GM13977 (cell line): ENCODE measurements at regions not wholly inside any gene's neighbourhood (a gene's known extent, or its start where the extent isn't known, plus 50 kb on each side); places are given as distances from the start of the nearest gene placed in this dataset.
"Not testable (repeated sequence)": the region's sequence is repeated elsewhere in the genome, so short reads cannot be mapped to it uniquely, and the experiment has no call there.

Experiments used
- DNase-seq: peaks from one replicate; pipeline ENCODE4 v3.0.0; 2012; ENCODE audit warnings: low spot score
- in situ Hi-C: fragments of 300-500 bp; cut with MboI; formaldehyde crosslinking; loops from one replicate; pipeline ENCODE4 v1.12.0; 2022; ENCODE audit warnings: low sequenced_read_pairs, low pct_unique_long_range_greater_than_20kb, mixed read lengths, inconsistent platforms; ENCODE audit not compliant: unreplicated experiment
- TF ChIP-seq, protein P1 (sequence below): IDR thresholded peaks from 2 replicates; pipeline ENCODE4 v1.5.1; 2012; ENCODE audit warnings: mild to moderate bottlenecking, control low read depth; ENCODE audit not compliant: insufficient read depth; ENCODE audit errors: extremely low read depth, missing control alignments

DNA sequence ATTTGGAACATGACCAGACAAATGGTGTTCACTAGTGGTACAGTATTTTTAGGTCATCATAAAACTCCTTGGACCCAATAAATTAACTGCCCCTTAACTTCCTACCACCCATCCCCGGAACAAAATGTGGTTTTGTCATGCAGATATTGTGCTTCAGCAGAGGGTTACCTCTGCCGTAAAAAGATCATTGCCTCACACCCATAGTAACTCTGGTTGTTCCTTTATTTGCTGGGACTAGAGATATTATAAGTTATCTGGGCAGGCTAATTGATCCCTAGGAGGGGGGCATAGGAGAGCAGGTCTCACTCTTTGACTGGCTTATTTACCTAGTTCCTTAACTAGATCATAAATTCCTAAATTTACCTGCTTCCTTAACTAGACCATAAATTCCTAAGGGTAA lies 1343.9 kb upstream of the CHAC2 start:
- in situ Hi-C loops: no loop called here
- TF ChIP-seq, protein P1, sequence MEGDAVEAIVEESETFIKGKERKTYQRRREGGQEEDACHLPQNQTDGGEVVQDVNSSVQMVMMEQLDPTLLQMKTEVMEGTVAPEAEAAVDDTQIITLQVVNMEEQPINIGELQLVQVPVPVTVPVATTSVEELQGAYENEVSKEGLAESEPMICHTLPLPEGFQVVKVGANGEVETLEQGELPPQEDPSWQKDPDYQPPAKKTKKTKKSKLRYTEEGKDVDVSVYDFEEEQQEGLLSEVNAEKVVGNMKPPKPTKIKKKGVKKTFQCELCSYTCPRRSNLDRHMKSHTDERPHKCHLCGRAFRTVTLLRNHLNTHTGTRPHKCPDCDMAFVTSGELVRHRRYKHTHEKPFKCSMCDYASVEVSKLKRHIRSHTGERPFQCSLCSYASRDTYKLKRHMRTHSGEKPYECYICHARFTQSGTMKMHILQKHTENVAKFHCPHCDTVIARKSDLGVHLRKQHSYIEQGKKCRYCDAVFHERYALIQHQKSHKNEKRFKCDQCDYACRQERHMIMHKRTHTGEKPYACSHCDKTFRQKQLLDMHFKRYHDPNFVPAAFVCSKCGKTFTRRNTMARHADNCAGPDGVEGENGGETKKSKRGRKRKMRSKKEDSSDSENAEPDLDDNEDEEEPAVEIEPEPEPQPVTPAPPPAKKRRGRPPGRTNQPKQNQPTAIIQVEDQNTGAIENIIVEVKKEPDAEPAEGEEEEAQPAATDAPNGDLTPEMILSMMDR: no peak
- DNase-seq: no peak

- no peak for DNase-seq
- TF ChIP-seq, protein P1: no peak
- in situ Hi-C loops: no loop called here
Observed at GRCh38 chr2:52423111-52423510, 1344.5 kb upstream of the CHAC2 start.

- TF ChIP-seq, protein P1: no peak
- in situ Hi-C loops: no loop called here
- no peak for DNase-seq
Observed at GRCh38 chr2:52416340-52416739, 1351.3 kb upstream of the CHAC2 start.

GRCh38 chr2:52414561-52415295 lies 1352.9 kb upstream of the CHAC2 start:
- in situ Hi-C loops: no loop called here
- DNase-seq: no peak
- TF ChIP-seq, protein P1: no peak

DNA sequence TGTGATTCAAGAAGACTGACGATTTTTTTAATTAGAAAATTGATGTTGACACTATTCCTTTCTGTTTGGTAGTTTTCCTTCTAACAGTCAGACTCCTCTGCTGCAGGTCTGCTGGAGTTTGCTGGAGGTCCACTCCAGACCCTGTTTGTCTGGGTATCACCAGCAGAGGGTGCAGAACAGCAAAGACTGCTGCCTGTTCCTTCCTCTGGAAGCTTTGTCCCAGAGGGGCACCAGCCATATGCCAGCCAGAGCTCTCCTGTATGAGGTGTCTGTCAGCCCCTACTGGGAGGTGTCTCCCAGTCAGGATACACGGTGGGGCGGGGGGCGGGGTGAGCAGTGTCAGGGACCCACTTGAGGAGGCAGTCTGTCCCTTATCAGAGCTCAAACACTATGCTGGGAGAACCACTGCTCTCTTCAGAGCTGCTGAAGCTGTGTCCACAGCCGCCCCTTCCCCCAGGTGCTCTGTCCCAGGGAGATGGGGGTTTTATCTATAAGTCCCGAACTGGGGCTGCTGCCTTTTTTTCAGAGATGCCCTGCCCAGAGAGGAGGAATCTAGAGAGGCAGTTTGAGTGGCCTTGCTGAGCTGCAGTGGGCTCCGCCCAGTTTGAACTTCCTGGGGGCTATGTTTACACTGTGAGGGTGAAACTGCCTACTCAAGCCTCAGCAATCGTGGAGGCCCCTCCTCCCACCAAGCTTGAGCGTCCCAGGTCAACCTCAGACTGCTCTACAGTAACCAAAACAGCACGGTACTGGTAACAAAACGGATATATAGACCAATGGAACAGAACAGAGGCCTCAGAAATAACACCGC lies 1358.1 kb upstream of the CHAC2 start:
- in situ Hi-C loops, DNase-seq: not testable (repeated sequence)

DNA sequence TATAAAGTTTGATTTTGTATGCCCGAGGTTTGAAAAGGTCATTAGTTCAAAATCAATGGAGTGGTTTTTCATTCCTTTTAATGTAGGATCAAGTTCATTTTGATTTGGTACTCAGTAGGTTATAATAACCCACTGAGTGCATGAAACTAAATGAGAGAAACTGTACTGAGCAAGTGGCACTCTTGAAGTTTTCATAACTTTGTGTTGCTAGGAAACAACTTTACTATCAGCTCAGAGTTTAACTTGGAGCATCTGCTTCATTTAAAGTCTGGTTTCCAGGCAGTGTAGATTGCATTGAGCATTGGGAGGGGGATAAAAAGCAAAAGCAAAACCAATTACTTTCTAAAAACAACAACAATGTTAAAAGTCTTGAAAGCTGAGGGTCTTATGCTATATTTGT lies 1361.6 kb upstream of the CHAC2 start:
- in situ Hi-C loops: no loop called here
- TF ChIP-seq, protein P1: no peak

DNA sequence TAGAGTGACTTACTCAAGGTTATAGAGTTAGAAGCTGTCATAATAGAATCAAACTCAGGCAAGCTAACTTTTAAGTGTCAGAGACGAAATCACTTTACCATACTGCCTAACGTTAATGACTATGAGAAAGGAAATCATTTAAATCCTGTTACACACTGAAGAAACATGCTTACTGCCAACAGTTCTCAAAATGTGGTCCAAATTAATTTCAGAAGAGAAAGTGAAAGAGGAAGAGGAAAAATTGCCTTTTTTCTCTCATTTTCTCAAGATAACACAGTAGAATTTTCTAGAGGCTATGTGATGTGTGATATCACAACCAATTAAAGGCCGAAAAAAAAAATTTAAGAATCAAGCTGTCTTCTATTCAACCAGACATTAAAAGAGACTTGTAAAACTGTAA lies 1362.7 kb upstream of the CHAC2 start:
- DNase-seq: no peak
- in situ Hi-C loops: no loop called here

More for the DNA sequence above, 1361.6 kb upstream of the CHAC2 start:
- no peak for DNase-seq

More for the DNA sequence above, 1362.7 kb upstream of the CHAC2 start:
- TF ChIP-seq, protein P1: no peak
